Mucosa of descending colon (tissue), 3 donors: ENCODE measurements at regions not wholly inside any gene's neighbourhood (a gene's known extent, or its start where the extent isn't known, plus 50 kb on each side); places are given as distances from the start of the nearest gene placed in this dataset.
"Not testable (repeated sequence)": the region's sequence is repeated elsewhere in the genome, so short reads cannot be mapped to it uniquely, and the experiment has no call there.

Experiments
- ATAC-seq: fragments of 200-7000 bp; cut with Tn5 transposase; one replicate; pipeline ENCODE4 v1.9.1; 2020; ENCODE audit warnings: mild to moderate bottlenecking, moderate library complexity
- DNase-seq, 3 donors: peaks; one replicate each; pipeline ENCODE4 v3.0.0-alpha.2; 2020
- H3K36me3 ChIP-seq: fragments of 200-600 bp; one replicate; pipeline ENCODE4 v1.8.0; 2021; ENCODE audit warnings: low read depth, mild to moderate bottlenecking
- H3K4me1 ChIP-seq: fragments of 200-600 bp; one replicate; pipeline ENCODE4 v1.8.0; 2021; ENCODE audit warnings: low read depth, mild to moderate bottlenecking
- H3K4me3 ChIP-seq: fragments of 200-600 bp; one replicate; pipeline ENCODE4 v1.8.0; 2021; ENCODE audit warnings: mild to moderate bottlenecking
- H3K9me3 ChIP-seq: fragments of 200-600 bp; one replicate; pipeline ENCODE4 v1.8.0; 2021; ENCODE audit warnings: mild to moderate bottlenecking
- CTCF ChIP-seq: fragments of 200-600 bp; IDR thresholded peaks from one replicate; pipeline ENCODE4 v1.8.0; 2022; ENCODE audit warnings: antibody characterized with exemption, mild to moderate bottlenecking
- intact Hi-C, 2 donors: fragments of 100-400 bp; cut with DNase I in 1 of 2; cut with micrococcal nuclease in 1 of 2; formaldehyde crosslinking; loops; one replicate each; pipeline versions ENCODE4 v1.11.0 to v1.11.1; 2022; cut with DNase I, micrococcal nuclease
- donor health status: DM: no; HTN: no; CAD: no; lungs with moderate emphysema.
- donor health status: DM: no; HTN: no; CAD: no.
- donor health status: DM: no; HTN: yes; CAD: no.

- DNase-seq = no peak
- H3K36me3 ChIP-seq = no peaks in the 10 kb centered on the region
- H3K4me1 ChIP-seq = no peaks in the 10 kb centered on the region
- no peak for TF ChIP-seq CTCF
- no peaks in the 10 kb centered on the region for H3K9me3 ChIP-seq
- no peak overlapping the region for H3K4me3 ChIP-seq
- no peak for ATAC-seq
- intact Hi-C loops = no loop called here
Measured at GRCh38 chr9:1554081-1555035, 460.8 kb upstream of the SMARCA2 start.

- intact Hi-C loops, H3K9me3 ChIP-seq, H3K4me1 ChIP-seq, H3K4me3 ChIP-seq, DNase-seq, ATAC-seq, H3K36me3 ChIP-seq: not testable (repeated sequence)
Measured at GRCh38 chr9:1558666-1559065, 456.5 kb upstream of the SMARCA2 start.

GRCh38 chr9:1575939-1576338 is 439.2 kb upstream of the SMARCA2 start:
- ATAC-seq = no peak
- no peaks in the 10 kb centered on the region for H3K9me3 ChIP-seq
- H3K4me3 ChIP-seq = no peak overlapping the region
- intact Hi-C loops = no loop called here
- no peak for TF ChIP-seq CTCF
- DNase-seq = no peak
- no peaks in the 10 kb centered on the region for H3K4me1 ChIP-seq
- H3K36me3 ChIP-seq = no peaks in the 10 kb centered on the region

- intact Hi-C loops = no loop called here
- H3K4me1 ChIP-seq = no peaks in the 10 kb centered on the region
- DNase-seq = no peak
- H3K4me3 ChIP-seq = no peak overlapping the region
- no peaks in the 10 kb centered on the region for H3K9me3 ChIP-seq
- no peak for TF ChIP-seq CTCF
- ATAC-seq = no peak
- no peaks in the 10 kb centered on the region for H3K36me3 ChIP-seq
Measured at GRCh38 chr9:1580215-1580614, 434.9 kb upstream of the SMARCA2 start.

GRCh38 chr9:1581926-1582325 is 433.2 kb upstream of the SMARCA2 start:
- H3K9me3 ChIP-seq = no peaks in the 10 kb centered on the region
- ATAC-seq = no peak
- DNase-seq = no peak

More at GRCh38 chr9:1581926-1582325, 433.2 kb upstream of the SMARCA2 start:
- Histone ChIP-seq H3K4me3 (no peak overlapping the region), H3K4me1 (no peaks in the 10 kb centered on the region), H3K36me3 (no peaks in the 10 kb centered on the region)
- intact Hi-C loops = no loop called here
- TF ChIP-seq CTCF = no peak
